Endothelial cell of umbilical vein (primary cell): ENCODE measurements at regions not wholly inside any gene's neighbourhood (a gene's known extent, or its start where the extent isn't known, plus 50 kb on each side); places are given as distances from the start of the nearest gene placed in this dataset.
"Not testable (repeated sequence)": the region's sequence is repeated elsewhere in the genome, so short reads cannot be mapped to it uniquely, and the experiment has no call there.

ENCODE experiments used
- EZH2 ChIP-seq: IDR thresholded peaks from 2 replicates; pipeline ENCODE4 v1.6.1; 2012; ENCODE audit warnings: borderline replicate concordance, low read depth, mild to moderate bottlenecking, moderate library complexity, low read length, inconsistent platforms; ENCODE audit not compliant: severe bottlenecking
- FOS ChIP-seq: IDR thresholded peaks from 2 replicates; pipeline ENCODE4 v1.6.1; 2011; ENCODE audit warnings: mild to moderate bottlenecking, low read length, moderate library complexity, borderline replicate concordance; ENCODE audit not compliant: insufficient read depth
- JUN ChIP-seq: IDR thresholded peaks from 2 replicates; pipeline ENCODE4 v1.6.1; 2011; ENCODE audit warnings: borderline replicate concordance, low read depth; ENCODE audit not compliant: insufficient read length, insufficient read depth
- POLR2A ChIP-seq: IDR thresholded peaks from 2 replicates; pipeline ENCODE4 v1.6.1; 2012; ENCODE audit warnings: low read depth, mild to moderate bottlenecking, control low read depth, low read length
- POLR2AphosphoS5 ChIP-seq: IDR thresholded peaks from 2 replicates; pipeline ENCODE4 v1.6.1; 2012; ENCODE audit warnings: low read depth, mild to moderate bottlenecking, control low read depth, low read length, moderate library complexity; ENCODE audit not compliant: insufficient read depth
- TF ChIP-seq, protein P1 (sequence below), 2 donors: IDR thresholded peaks; 1 replicate in 1 of 2; 2 replicates in 1 of 2; pipeline ENCODE4 v1.5.1; 2011; ENCODE audit warnings: low read length in 2 of 2, mild to moderate bottlenecking in 2 of 2, moderate library complexity in 2 of 2, control low read depth in 1 of 2, inconsistent platforms in 1 of 2, low read depth in 1 of 2; ENCODE audit not compliant: insufficient read depth in 1 of 2; ENCODE audit errors: extremely low read depth in 1 of 2
- TF ChIP-seq, protein P2 (sequence below): IDR thresholded peaks from 2 replicates; pipeline ENCODE4 v1.6.1; 2011; ENCODE audit not compliant: insufficient read depth, insufficient read length

DNA sequence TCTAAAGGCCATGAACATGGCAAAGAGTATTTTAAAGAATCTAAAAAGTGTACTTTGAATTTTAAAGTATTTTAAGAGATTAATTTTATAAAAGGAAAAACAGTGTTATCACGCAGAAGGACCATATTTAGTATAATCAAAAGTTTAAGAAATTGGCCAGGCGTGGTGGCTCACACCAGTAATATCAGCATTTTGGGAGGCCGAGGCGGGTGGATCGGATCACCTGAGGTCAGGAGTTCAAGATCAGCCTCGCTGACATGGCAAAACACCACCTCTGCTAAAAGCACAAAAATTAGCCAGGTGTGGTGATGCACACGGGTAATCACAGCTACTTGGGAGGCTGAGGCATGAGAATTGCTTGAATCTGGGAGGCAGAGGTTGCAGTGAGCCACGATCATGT is 887.7 kb downstream of the RPIA start:
- not testable (repeated sequence) for TF ChIP-seq POLR2A, POLR2AphosphoS5, JUN, EZH2, FOS
- TF ChIP-seq, protein P1, sequence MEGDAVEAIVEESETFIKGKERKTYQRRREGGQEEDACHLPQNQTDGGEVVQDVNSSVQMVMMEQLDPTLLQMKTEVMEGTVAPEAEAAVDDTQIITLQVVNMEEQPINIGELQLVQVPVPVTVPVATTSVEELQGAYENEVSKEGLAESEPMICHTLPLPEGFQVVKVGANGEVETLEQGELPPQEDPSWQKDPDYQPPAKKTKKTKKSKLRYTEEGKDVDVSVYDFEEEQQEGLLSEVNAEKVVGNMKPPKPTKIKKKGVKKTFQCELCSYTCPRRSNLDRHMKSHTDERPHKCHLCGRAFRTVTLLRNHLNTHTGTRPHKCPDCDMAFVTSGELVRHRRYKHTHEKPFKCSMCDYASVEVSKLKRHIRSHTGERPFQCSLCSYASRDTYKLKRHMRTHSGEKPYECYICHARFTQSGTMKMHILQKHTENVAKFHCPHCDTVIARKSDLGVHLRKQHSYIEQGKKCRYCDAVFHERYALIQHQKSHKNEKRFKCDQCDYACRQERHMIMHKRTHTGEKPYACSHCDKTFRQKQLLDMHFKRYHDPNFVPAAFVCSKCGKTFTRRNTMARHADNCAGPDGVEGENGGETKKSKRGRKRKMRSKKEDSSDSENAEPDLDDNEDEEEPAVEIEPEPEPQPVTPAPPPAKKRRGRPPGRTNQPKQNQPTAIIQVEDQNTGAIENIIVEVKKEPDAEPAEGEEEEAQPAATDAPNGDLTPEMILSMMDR (IDR thresholded peaks at IDR 0.05; ENCODE audit: extremely low read depth in 1 of 2, insufficient read depth in 1 of 2, low read depth in 1 of 2, low read length in 2 of 2): not testable (repeated sequence)
- TF ChIP-seq, protein P2, sequence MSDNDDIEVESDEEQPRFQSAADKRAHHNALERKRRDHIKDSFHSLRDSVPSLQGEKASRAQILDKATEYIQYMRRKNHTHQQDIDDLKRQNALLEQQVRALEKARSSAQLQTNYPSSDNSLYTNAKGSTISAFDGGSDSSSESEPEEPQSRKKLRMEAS: not testable (repeated sequence)
